Sigmoid colon (tissue), 4 donors: ENCODE measurements at regions not wholly inside any gene's neighbourhood (a gene's known extent, or its start where the extent isn't known, plus 50 kb on each side); places are given as distances from the start of the nearest gene placed in this dataset.

Experiments used
- CTCF ChIP-seq, 4 experiments: fragments of 450-650 bp in 3 of 4; fragments of 200-600 bp in 1 of 4; IDR thresholded peaks; one replicate each; pipeline ENCODE4 v1.5.1; 2016 to 2019; ENCODE audit warnings: antibody characterized with exemption in 4 of 4, mild to moderate bottlenecking in 3 of 4, moderate library complexity in 2 of 4
- EP300 ChIP-seq, 4 donors: sonication (generic); formaldehyde crosslinking; IDR thresholded peaks; one replicate each; pipeline ENCODE4 v1.6.1; 2017; ENCODE audit warnings: antibody characterized with exemption in 4 of 4
- POLR2A ChIP-seq, 2 donors: fragments of 450-650 bp; IDR thresholded peaks; one replicate each; pipeline ENCODE4 v1.6.1; 2016; ENCODE audit warnings: antibody characterized with exemption in 2 of 2, mild to moderate bottlenecking in 2 of 2, moderate library complexity in 2 of 2
- POLR2AphosphoS5 ChIP-seq, 4 donors: sonication (generic); formaldehyde crosslinking; IDR thresholded peaks; one replicate each; pipeline ENCODE4 v1.6.1; 2017; ENCODE audit warnings: antibody characterized with exemption in 4 of 4

- TF ChIP-seq CTCF (IDR thresholded peaks at IDR 0.05) (no peak), POLR2A (IDR thresholded peaks at IDR 0.05) (no peak), EP300 (IDR thresholded peaks at IDR 0.05) (no peak), POLR2AphosphoS5 (IDR thresholded peaks at IDR 0.05) (no peak)
These were observed 166.7 kb upstream of the SNX2 start for GRCh38 chr5:122608222-122608621.
